ENCODE measurements at regions not wholly inside any gene's neighbourhood (a gene's known extent, or its start where the extent isn't known, plus 50 kb on each side); places are given as distances from the start of the nearest gene placed in this dataset.

GRCh38 chr2:8197101-8197500, 484.8 kb upstream of the ID2 start:
- no peak for DNase-seq (ENCODE audit: low read depth in 2 of 2)

- DNase-seq (ENCODE audit: low read depth in 2 of 2), result no peak
These were observed 484.0 kb upstream of the ID2 start for GRCh38 chr2:8197825-8198224.

GRCh38 chr2:8198766-8199382, 483.0 kb upstream of the ID2 start:
- DNase-seq (ENCODE audit: low read depth in 2 of 2), result no peak

- DNase-seq (ENCODE audit: low read depth in 2 of 2), result no peak
These were observed 479.7 kb upstream of the ID2 start for GRCh38 chr2:8202132-8202531.

- DNase-seq (ENCODE audit: low read depth in 2 of 2), result no peak
These were observed 478.5 kb upstream of the ID2 start for GRCh38 chr2:8203364-8203763.

GRCh38 chr2:8204711-8205110, 477.1 kb upstream of the ID2 start:
- DNase-seq (ENCODE audit: low read depth in 2 of 2), result no peak

- DNase-seq (ENCODE audit: low read depth in 2 of 2), result no peak
These were observed 472.4 kb upstream of the ID2 start for GRCh38 chr2:8209494-8209893.

GRCh38 chr2:8211384-8211783, 470.5 kb upstream of the ID2 start:
- no peak for DNase-seq (ENCODE audit: low read depth in 2 of 2)

GRCh38 chr2:8212239-8212638, 469.6 kb upstream of the ID2 start:
- DNase-seq (ENCODE audit: low read depth in 2 of 2), result no peak

- DNase-seq (ENCODE audit: low read depth in 2 of 2), result no peak
These were observed 467.7 kb upstream of the ID2 start for GRCh38 chr2:8214036-8214615.

GRCh38 chr2:8215159-8215863, 466.5 kb upstream of the ID2 start:
- no peak for DNase-seq (ENCODE audit: low read depth in 2 of 2)

GRCh38 chr2:8215982-8216381, 465.9 kb upstream of the ID2 start:
- DNase-seq (ENCODE audit: low read depth in 2 of 2), result no peak

- no peak for DNase-seq (ENCODE audit: low read depth in 2 of 2)
These were observed 465.5 kb upstream of the ID2 start for GRCh38 chr2:8216397-8216796.

- DNase-seq (ENCODE audit: low read depth in 2 of 2), result no peak
These were observed 464.3 kb upstream of the ID2 start for GRCh38 chr2:8217468-8218030.

GRCh38 chr2:8219096-8219495, 462.8 kb upstream of the ID2 start:
- DNase-seq (ENCODE audit: low read depth in 2 of 2), result no peak

- DNase-seq (ENCODE audit: low read depth in 2 of 2), result no peak
These were observed 462.1 kb upstream of the ID2 start for GRCh38 chr2:8219631-8220355.

- no peak for DNase-seq (ENCODE audit: low read depth in 2 of 2)
These were observed 458.7 kb upstream of the ID2 start for GRCh38 chr2:8222979-8223694.

GRCh38 chr2:8223695-8224346, 458.0 kb upstream of the ID2 start:
- DNase-seq (ENCODE audit: low read depth in 2 of 2), result no peak

- no peak for DNase-seq (ENCODE audit: low read depth in 2 of 2)
These were observed 457.3 kb upstream of the ID2 start for GRCh38 chr2:8224347-8225190.

GRCh38 chr2:8225266-8225665, 456.6 kb upstream of the ID2 start:
- DNase-seq (ENCODE audit: low read depth in 2 of 2), result no peak
